ENCODE measurements at regions not wholly inside any gene's neighbourhood (a gene's known extent, or its start where the extent isn't known, plus 50 kb on each side); places are given as distances from the start of the nearest gene placed in this dataset.
"Not testable (repeated sequence)": the region's sequence is repeated elsewhere in the genome, so short reads cannot be mapped to it uniquely, and the experiment has no call there.

DNA sequence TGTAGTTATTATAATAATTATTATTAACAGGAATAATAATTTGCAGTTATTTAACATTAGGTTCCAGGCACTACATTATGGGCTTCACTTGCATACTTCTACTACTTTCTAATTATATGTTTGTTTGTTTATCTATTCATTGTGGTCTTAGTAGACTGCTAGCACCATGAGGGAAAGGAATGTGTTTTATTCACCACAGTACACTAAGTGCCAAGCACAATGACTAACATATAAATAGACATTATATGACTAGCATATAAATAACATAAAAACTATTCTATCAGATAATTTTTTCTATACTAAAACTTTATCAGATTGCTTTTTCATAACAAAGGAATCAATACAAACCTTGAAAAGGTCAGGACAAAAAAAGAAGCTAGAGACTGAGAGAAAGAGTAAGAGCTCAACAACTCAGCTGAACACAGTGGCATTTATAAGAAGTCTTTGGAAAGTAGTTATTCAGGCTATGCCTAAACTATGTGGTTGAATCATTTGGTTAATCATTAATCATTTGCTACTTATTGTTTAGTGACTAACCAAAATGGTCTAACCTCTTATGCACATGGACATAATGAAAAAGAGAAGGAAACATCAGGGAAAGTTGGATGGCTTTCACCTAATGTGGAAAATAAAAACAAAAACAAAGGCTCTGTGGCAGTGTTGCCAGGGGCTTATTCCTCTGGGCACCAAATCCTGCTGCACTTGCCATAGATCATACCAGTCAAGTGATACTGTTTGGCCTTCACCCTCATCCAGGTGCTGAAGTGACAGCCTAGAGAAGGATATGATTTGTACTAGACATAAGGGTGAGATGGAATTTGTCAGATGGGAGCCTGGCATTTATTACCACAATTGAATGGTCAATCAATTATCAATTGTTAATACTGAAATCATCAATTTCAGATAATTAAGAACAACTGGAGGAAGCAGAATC, 174.9 kb downstream of the ETAA1 start:
- no peak for DNase-seq

GRCh38 chr2:67572721-67573435, 175.7 kb downstream of the ETAA1 start:
- DNase-seq, result no peak

DNA sequence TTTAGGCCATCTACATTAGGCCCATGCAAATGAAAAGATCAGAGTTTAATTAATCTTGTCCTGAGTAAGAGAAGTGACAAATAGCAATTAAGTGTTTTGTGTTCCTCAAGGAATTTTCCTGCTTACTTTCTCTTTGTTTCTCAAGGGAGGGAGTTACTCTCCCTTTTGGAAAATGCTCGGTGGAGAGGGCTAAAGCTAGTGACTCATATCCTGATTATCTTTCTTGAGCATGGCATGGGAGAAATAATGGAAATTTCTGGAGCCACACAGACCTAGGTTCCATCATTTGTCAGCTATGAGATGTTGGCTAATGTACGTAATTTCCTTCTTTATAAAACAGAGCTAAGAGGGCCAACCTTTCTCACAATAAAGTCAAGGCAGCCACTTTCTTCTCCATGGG, 177.1 kb downstream of the ETAA1 start:
- DNase-seq, result no peak

GRCh38 chr2:67576226-67576625, 179.1 kb downstream of the ETAA1 start:
- no peak for DNase-seq

DNA sequence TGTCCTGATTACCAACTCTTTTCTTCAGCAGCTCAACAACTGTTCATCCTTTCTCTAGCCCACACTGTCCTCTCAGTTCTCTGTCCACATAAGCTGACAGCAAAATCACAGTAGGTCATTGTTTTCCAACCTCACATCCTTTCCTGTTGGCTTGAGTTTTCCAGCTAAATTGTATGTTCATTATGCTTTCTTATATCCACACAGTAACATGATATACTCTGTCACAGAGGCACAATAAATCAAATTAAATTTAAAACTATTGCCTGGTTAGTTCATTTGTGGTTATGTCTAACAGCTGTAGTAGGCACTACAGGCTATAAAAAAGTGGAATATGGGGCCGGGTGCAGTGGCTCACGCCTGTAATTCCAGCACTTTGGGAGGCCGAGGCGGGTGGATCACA, 179.9 kb downstream of the ETAA1 start:
- DNase-seq, result no peak

DNA sequence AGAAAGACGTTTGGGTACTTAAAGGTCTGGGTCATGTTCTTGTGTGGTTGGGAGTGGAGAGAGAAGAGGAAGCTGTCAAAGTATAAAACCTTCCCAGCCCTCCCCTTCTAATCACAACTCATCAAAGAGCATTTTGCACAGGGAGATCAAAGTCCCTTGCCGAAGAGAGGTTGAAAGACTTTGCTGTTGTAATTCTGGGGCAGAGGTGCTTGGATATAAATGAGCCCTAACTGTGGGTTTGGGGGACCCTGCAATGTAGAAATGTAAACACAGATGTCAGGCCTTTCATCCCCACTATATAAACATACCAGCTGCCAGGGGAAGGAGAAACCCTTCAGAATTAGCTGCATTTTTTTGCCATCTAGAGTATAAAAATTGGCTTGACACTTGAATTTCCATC, 182.1 kb downstream of the ETAA1 start:
- peak in 2 of 3 experiments; percentile 18 to 77 for DNase-seq

GRCh38 chr2:67579806-67580205, 182.7 kb downstream of the ETAA1 start:
- no peak for DNase-seq

- DNase-seq, result peak in 1 of 3 experiments; percentile 13
These were observed 184.6 kb downstream of the ETAA1 start for GRCh38 chr2:67581751-67582150.

DNA sequence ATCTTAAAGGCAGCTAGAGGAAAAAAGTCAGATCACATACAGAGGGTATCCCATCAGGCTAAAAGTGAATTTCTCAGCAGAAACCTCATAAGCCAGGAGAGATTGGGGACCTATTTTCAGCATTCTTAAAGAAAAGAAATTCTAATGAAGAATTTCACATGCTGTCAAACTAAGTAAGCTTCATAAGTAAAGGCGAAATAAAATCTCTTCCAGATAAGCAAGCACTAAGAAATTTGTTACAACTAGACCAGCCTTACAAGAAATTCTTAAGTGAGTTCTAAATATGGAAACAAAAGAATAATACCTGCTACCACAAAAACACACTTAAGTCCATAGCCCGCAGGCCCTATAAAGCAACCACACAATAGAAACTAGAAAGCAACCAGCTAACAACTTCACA, 186.1 kb downstream of the ETAA1 start:
- no peak for DNase-seq

DNA sequence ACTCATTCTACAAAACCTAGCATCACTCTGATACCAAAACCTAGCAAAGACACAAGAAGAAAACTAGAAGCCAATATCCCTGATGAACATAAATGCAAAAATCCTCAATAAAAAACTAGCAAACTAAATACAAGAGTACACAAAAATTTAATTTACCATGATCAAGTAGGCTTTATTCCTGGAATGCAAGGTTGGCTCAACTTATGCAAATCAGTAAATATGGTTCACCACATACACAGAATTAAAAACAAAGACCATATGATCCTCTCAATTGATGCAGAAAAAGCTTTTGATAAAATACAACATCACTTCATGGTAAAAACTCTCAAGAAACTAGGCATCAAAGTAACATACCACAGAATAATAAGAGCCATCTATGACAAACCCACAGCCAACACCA, 188.3 kb downstream of the ETAA1 start:
- DNase-seq, result peak in 1 of 3 experiments; percentile 39

DNA sequence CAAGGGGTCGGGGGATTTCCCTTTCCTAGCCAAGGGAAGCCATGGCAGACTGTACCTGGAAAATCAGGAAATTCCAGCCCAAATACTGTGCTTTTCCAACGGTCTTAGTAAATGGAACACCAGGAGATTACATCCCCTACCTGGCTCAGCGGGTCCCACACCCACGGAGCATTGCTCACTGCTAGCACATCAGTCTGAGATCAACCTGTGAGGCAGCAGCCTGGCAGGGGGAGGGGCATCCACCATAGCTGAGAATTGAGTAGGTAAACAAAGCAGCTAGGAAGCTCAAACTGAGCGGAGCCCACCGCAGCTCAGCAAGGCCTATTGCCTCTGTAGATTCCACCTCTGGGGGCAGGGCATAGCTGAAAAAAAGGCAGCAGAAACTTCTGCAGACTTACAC, 192.0 kb downstream of the ETAA1 start:
- DNase-seq, result not testable (repeated sequence)

DNA sequence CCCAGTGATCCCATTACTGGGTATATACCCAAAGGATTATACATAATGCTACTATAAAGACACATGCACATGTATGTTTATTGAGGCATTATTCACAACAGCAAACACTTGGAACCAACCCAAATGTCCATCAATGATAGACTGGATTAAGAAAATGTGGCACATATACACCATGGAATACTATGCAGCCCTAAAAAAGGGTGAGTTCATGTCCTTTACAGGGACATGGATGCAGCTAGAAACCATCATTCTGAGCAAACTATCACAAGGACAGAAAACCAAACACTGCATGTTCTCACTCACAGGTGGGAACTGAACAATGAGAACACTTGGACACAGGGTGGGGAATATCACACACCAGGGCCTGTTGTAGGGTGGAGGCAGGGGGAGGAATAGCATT, 197.4 kb downstream of the ETAA1 start:
- DNase-seq, result not testable (repeated sequence)

DNA sequence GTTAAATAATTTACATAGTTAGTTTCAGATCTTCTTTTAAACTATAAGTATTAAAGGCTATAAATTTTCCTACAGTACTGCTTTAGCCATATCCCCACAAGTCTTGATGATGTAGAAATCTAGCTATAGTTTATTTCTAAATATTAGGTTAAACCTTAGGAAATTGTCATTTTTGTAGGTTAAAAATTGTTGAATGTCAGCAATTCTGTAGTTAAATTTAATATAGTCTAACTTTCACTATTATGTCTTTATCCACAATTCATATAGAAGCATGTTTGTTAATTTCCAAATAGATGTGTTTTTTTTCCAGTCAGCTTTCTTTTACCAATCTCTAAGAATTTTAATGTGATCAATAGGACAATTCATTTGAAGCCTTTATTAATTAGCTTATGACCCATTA, 199.7 kb downstream of the ETAA1 start:
- DNase-seq, result no peak

GRCh38 chr2:67599561-67599960, 202.4 kb downstream of the ETAA1 start:
- DNase-seq, result no peak

GRCh38 chr2:67600222-67600871, 203.2 kb downstream of the ETAA1 start:
- no peak for DNase-seq

DNA sequence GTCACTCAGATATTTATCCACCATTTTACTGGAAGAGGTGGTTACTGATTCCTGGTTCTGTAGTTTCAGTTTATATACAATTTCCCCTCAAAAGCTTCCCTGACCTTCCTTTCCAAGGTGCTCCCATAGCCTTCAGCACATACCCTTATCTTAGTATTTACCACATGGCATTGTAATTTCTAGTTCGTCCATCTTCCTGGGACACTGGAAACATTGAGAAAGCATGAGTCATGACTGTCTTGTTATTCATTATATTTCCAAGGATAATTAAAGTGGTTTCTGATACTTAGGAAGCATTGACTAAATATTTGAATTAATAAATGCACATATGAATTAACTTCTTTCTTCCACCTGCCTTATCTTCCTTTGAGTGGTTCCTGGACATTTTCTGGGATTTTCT, 203.8 kb downstream of the ETAA1 start:
- DNase-seq, result no peak

GRCh38 chr2:67604360-67604759, 207.2 kb downstream of the ETAA1 start:
- DNase-seq, result no peak

- DNase-seq, result peak; percentile 28 to 72 (median 38)
These were observed 215.5 kb downstream of the ETAA1 start for GRCh38 chr2:67612576-67613042.

DNA sequence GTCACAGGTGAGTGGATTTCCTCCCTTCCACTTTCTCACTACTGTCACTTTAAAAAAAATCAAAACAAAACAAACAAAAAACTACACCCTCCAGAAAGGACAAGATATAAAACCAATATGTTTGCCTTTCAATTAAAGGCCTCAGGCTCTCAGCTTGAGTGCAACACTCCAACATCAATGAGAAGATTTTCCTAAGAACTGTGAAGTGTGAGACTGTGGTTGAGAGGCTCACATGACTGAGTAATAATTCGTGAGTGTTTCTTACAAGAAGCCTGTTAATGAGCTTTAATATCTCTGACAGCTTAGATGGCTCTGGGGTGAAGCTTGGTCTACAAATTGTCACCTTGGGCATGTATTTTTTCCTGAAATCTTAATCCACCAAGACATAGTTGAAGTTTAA, 216.1 kb downstream of the ETAA1 start:
- DNase-seq, result peak; percentile 23 to 81 (median 72)

DNA sequence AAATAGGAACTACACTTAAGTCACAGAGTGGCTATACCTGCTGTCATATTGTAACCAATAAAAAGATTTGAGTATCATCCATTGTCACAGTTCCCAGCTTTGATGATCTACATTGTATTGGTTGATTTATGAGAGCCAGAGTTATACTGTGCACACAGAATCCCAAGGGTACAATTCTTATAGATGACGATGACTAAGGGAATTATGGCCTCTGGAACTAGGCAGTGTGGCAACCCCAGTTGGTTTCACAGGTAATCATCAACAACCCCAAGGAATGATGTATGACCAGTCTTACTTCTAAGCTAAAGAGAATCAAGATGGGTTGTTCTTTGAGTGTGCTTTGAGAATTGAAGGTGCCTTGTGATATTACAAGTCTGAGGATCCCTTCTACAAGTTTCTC, 217.3 kb downstream of the ETAA1 start:
- DNase-seq, result peak in 1 of 3 experiments; percentile 27

DNA sequence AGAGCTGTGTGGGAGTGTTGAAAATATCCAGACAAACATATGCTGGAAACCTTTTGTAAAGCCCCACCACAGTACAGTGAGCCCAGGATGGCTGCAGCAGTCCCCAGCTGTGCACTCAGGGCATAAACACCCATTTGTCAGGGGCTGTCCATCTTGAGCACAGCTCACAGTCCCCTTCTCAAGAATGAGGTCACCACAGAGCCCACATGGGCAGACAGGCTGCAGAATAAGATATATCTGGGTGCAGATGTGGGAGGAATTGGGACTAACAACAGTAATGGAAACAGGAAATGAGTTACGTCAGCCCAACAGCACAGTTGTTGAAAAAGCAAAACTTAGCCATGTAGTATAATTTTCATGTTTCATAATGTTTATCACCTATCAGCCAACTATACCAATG, 219.6 kb downstream of the ETAA1 start:
- no peak for DNase-seq

DNA sequence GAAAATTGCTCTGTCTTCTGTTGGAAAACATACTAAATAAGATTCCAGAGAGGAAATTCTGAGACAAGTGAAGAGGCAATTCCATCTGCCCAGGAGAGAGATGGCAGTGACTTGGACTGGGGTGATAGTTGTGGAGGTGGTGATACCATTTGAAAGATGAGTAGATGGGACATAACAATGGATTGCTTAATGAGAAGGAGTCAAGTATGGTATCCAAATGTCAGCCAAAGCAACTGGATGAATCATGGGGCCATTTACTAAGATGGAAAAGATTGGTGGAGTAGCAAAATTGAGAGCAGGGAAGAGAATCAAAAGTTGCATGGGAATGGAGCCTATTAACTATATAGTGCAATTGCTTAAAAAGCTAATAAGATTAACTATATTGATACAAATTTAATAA, 222.1 kb downstream of the ETAA1 start:
- no peak for DNase-seq

- DNase-seq, result not testable (repeated sequence)
These were observed 226.6 kb downstream of the ETAA1 start for GRCh38 chr2:67623741-67624140.

Data from NCI-H1417 (cell line).